A549 (cell line): ENCODE measurements at regions not wholly inside any gene's neighbourhood (a gene's known extent, or its start where the extent isn't known, plus 50 kb on each side); places are given as distances from the start of the nearest gene placed in this dataset.

Experiments used
- ATAC-seq, 2 experiments: fragments of 200-7000 bp in 1 of 2; fragments of >200 bp in 1 of 2; cut with Nextera tagmentation in 1 of 2; cut with Tn5 transposase in 1 of 2; 3 replicates each; pipeline versions ENCODE4 v1.8.0 to v1.9.1; 2018 to 2020; ENCODE audit warnings: mild to moderate bottlenecking in 1 of 2, moderate library complexity in 1 of 2
- CTCF ChIA-PET: fragments of 300-600 bp; sonication (Branson Sonifier 250); formaldehyde crosslinking; extraction: SDS; loops from one replicate; lab custom pipeline; 2021; ENCODE audit warnings: antibody characterized with exemption, inconsistent platforms; lab: Yijun Ruan, JAX
- POLR2A ChIA-PET: fragments of 350-600 bp; formaldehyde crosslinking; extraction: SDS; loops from one replicate; lab custom pipeline; 2021; ENCODE audit warnings: antibody characterized with exemption, inconsistent platforms; lab: Yijun Ruan, JAX
- DNase-seq, 2 experiments: peaks; one replicate each; pipeline versions ENCODE4 v3.0.0 to v3.0.0-alpha.2; 2011 to 2016; ENCODE audit warnings: low read depth in 1 of 2, low spot score in 1 of 2
- FAIRE-seq: peaks from 2 replicates; lab custom pipeline; 2011; peaks lifted over from hg19 to GRCh38; lab: Jason Lieb, UNC
- H3K27ac ChIP-seq, 2 experiments: fragments of >200 bp; sonication (Bioruptor Twin); formaldehyde crosslinking; 3 replicates each; pipeline ENCODE4 v1.5.1; 2016 to 2017
- H3K4me1 ChIP-seq: fragments of >200 bp; sonication (Bioruptor Twin); formaldehyde crosslinking; 3 replicates; pipeline ENCODE4 v1.6.1; 2016
- H3K4me2 ChIP-seq: fragments of >200 bp; sonication (Bioruptor Twin); formaldehyde crosslinking; 3 replicates; pipeline ENCODE4 v1.6.1; 2016
- H3K4me3 ChIP-seq: fragments of >200 bp; sonication (Bioruptor Twin); formaldehyde crosslinking; 3 replicates; pipeline ENCODE4 v1.5.1; 2016
- H3K9me3 ChIP-seq: fragments of >200 bp; sonication (Bioruptor Twin); formaldehyde crosslinking; 3 replicates; pipeline ENCODE4 v1.6.1; 2016
- BHLHE40 ChIP-seq: IDR thresholded peaks from 2 replicates; pipeline ENCODE4 v1.6.1; 2012; ENCODE audit warnings: low read depth, low read length, inconsistent platforms
- CBX8 ChIP-seq: fragments of 200-600 bp; sonication (generic); IDR thresholded peaks from 2 replicates; pipeline ENCODE4 v1.6.1; 2016
- CHD4 ChIP-seq: fragments of 200-600 bp; sonication (generic); IDR thresholded peaks from 2 replicates; pipeline ENCODE4 v1.6.1; 2016; ENCODE audit warnings: antibody characterized with exemption, mild to moderate bottlenecking, borderline replicate concordance
- EHMT2 ChIP-seq: fragments of 200-600 bp; sonication (generic); IDR thresholded peaks from 2 replicates; pipeline ENCODE4 v1.6.1; 2016; ENCODE audit warnings: antibody characterized with exemption, low read depth, mild to moderate bottlenecking, moderate library complexity
- GATA3 ChIP-seq: IDR thresholded peaks from 2 replicates; pipeline ENCODE4 v1.6.1; 2012; ENCODE audit warnings: borderline replicate concordance
- HDAC2 ChIP-seq: fragments of 200-600 bp; sonication (generic); IDR thresholded peaks from 2 replicates; pipeline ENCODE4 v1.6.1; 2016
- HEYL ChIP-seq: fragments of 250-450 bp; sonication (Bioruptor Pico); IDR thresholded peaks from 2 replicates; pipeline ENCODE4 v1.8.0; 2021; ENCODE audit warnings: mild to moderate bottlenecking, moderate library complexity
- HOXB5 ChIP-seq: fragments of 250-450 bp; sonication (Bioruptor Pico); IDR thresholded peaks from 2 replicates; pipeline ENCODE4 v1.5.0; 2020; ENCODE audit warnings: mild to moderate bottlenecking, moderate library complexity
- JUNB ChIP-seq: fragments of >200 bp; sonication (Bioruptor Twin); formaldehyde crosslinking; IDR thresholded peaks from 2 replicates; pipeline ENCODE4 v1.6.1; 2016
- KDM1A ChIP-seq: fragments of 200-600 bp; sonication (generic); IDR thresholded peaks from 2 replicates; pipeline ENCODE4 v1.6.1; 2016; ENCODE audit warnings: low read depth, mild to moderate bottlenecking
- KDM5A ChIP-seq: fragments of 200-600 bp; sonication (generic); IDR thresholded peaks from 2 replicates; pipeline ENCODE4 v1.6.1; 2016; ENCODE audit warnings: antibody characterized with exemption, mild to moderate bottlenecking
- MYC ChIP-seq: IDR thresholded peaks from 2 replicates; pipeline ENCODE4 v1.6.1; 2012; ENCODE audit warnings: mild to moderate bottlenecking, inconsistent platforms, low read length, improper control_type of control experiment, borderline replicate concordance
- NPAS2 ChIP-seq: fragments of 250-450 bp; sonication (Bioruptor Pico); IDR thresholded peaks from 2 replicates; pipeline ENCODE4 v1.8.0; 2022; ENCODE audit warnings: mild to moderate bottlenecking, moderate library complexity, borderline replicate concordance
- NR3C1 ChIP-seq: fragments of >200 bp; sonication (Bioruptor Twin); formaldehyde crosslinking; IDR thresholded peaks from 3 replicates; pipeline ENCODE4 v1.6.1; 2017
- POLR2A ChIP-seq: IDR thresholded peaks from 2 replicates; pipeline ENCODE4 v1.6.1; 2012; ENCODE audit warnings: mild to moderate bottlenecking, low read length
- RAD21 ChIP-seq, 2 experiments: fragments of >200 bp in 1 of 2; sonication (Bioruptor Twin) in 1 of 2; formaldehyde crosslinking in 1 of 2; IDR thresholded peaks in 1 of 2; conservative IDR thresholded peaks in 1 of 2; 2 replicates in 1 of 2; 3 replicates in 1 of 2; pipeline ENCODE4 v1.6.1; 2012 to 2018; ENCODE audit warnings: inconsistent platforms in 1 of 2
- RARB ChIP-seq: fragments of 250-450 bp; sonication (Bioruptor Pico); IDR thresholded peaks from 2 replicates; pipeline ENCODE4 v1.8.0; 2021; ENCODE audit warnings: mild to moderate bottlenecking, moderate library complexity
- TFCP2L1 ChIP-seq: fragments of 250-450 bp; sonication (Bioruptor Pico); IDR thresholded peaks from 2 replicates; pipeline ENCODE4 v1.5.0; 2021; ENCODE audit warnings: mild to moderate bottlenecking
- ZC3H11A ChIP-seq: fragments of 450-650 bp; IDR thresholded peaks from 2 replicates; pipeline ENCODE4 v1.6.1; 2014; ENCODE audit warnings: antibody characterized with exemption, mild to moderate bottlenecking
- ZNF302 ChIP-seq: fragments of 250-450 bp; sonication (Bioruptor Pico); IDR thresholded peaks from 2 replicates; pipeline ENCODE4 v1.9.0; 2021; ENCODE audit warnings: inconsistent platforms, mild to moderate bottlenecking, moderate library complexity
- whole genome bisulfite sequencing: methylation state at CpG from one replicate; pipeline ENCODE4 v1.1.6; 2017; ENCODE audit errors: missing lambda C conversion rate; 5-methylcytosine and 5-hydroxymethylcytosine counted together
- TF ChIP-seq, protein P1 (sequence below): IDR thresholded peaks from 2 replicates; pipeline ENCODE4 v1.6.1; 2012
- TF ChIP-seq, protein P2 (sequence below): IDR thresholded peaks from 2 replicates; pipeline ENCODE4 v1.6.1; 2012
- TF ChIP-seq, protein P3 (sequence below): fragments of >200 bp; sonication (Bioruptor Twin); formaldehyde crosslinking; IDR thresholded peaks from 3 replicates; pipeline ENCODE4 v1.5.1; 2016
- TF ChIP-seq, protein P4 (sequence below): fragments of >200 bp; sonication (Bioruptor Twin); formaldehyde crosslinking; IDR thresholded peaks from 3 replicates; pipeline ENCODE4 v1.6.1; 2016
- TF ChIP-seq, protein P5 (sequence below): fragments of 200-600 bp; sonication (generic); IDR thresholded peaks from 2 replicates; pipeline ENCODE4 v1.6.1; 2016; ENCODE audit warnings: antibody characterized with exemption, mild to moderate bottlenecking, moderate library complexity
- TF ChIP-seq, protein P6 (sequence below): fragments of >200 bp; sonication (Bioruptor Twin); formaldehyde crosslinking; IDR thresholded peaks from 2 replicates; pipeline ENCODE4 v1.6.1; 2016

DNA sequence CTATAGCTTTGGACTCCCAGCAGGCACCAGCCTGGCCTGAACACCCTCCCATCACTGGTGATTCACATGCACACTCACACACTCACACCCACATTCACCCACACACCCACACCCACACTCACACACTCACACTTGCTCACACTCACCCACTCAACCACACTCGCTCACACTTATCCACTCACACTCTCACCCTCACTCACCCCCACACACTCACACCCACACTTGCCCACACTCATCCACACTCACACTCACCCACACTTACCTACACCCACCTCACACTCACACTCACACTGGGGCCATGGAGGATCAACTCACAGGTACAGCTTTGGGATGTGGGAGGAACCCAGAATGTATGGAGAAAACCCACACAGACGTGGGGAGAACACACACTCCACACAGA, 548.2 kb upstream of the FAT1 start:
- WGBS: 82% methylated on average over 2 of the region's 2 CpGs
- H3K4me3 ChIP-seq: no peak overlapping the region
- FAIRE-seq (no peak), ATAC-seq (no peak), DNase-seq (no peak)
- H3K9me3 ChIP-seq: no peaks in the 10 kb centered on the region
- POLR2A ChIA-PET: no interaction called here
- TF ChIP-seq, protein P1, sequence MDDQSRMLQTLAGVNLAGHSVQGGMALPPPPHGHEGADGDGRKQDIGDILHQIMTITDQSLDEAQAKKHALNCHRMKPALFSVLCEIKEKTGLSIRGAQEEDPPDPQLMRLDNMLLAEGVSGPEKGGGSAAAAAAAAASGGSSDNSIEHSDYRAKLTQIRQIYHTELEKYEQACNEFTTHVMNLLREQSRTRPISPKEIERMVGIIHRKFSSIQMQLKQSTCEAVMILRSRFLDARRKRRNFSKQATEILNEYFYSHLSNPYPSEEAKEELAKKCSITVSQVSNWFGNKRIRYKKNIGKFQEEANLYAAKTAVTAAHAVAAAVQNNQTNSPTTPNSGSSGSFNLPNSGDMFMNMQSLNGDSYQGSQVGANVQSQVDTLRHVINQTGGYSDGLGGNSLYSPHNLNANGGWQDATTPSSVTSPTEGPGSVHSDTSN: no peak
- TF ChIP-seq POLR2A (no peak), ZC3H11A (no peak), KDM1A (no peak), EHMT2 (no peak), BHLHE40 (no peak), MYC (no peak), GATA3 (no peak)
- TF ChIP-seq, protein P2, sequence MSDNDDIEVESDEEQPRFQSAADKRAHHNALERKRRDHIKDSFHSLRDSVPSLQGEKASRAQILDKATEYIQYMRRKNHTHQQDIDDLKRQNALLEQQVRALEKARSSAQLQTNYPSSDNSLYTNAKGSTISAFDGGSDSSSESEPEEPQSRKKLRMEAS: no peak
- H3K27ac ChIP-seq: no peak overlapping the region
- CTCF ChIA-PET: no interaction called here
- H3K4me2 ChIP-seq: no peak overlapping the region
- no peaks in the 10 kb centered on the region for H3K4me1 ChIP-seq

DNA sequence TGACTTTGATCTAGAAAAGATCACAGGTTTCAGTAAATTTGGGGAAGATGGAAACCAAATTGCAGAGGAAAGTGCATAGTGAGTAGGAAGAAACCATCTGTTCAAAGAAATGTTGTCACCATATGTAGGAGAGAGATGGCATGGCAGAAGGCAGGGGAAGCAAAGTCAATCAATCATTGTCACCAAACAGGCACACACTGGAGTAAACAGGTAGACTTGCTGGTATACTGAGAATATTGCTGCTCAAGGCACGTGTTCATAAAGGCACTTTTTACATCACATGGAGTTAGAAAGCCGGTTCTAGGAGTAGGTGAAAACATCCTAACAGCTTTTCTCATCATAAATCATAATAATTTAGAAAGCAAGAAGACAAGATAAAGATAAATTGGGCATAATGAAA, 550.5 kb upstream of the FAT1 start:
- Histone ChIP-seq H3K4me3 (no peak overlapping the region), H3K4me2 (no peak overlapping the region), H3K9me3 (no peaks in the 10 kb centered on the region), H3K27ac (no peak overlapping the region), H3K4me1 (no peaks in the 10 kb centered on the region)
- DNase-seq (no peak), ATAC-seq (no peak), FAIRE-seq (no peak)
- 11% methylated on average over 2 of the region's 2 CpGs for WGBS
- CTCF ChIA-PET: no interaction called here
- POLR2A ChIA-PET: no interaction called here
- TF ChIP-seq JUNB (no peak), NR3C1 (no peak), HEYL (CRISPR knock-in tag) (no peak), HDAC2 (no peak), TFCP2L1 (CRISPR knock-in tag) (no peak), RARB (CRISPR knock-in tag) (no peak), RAD21 (conservative IDR thresholded peaks at IDR 0.05 in 1 of 2, IDR thresholded peaks at IDR 0.05 in 1 of 2) (no peak), ZC3H11A (no peak), HOXB5 (no peak), CBX8 (no peak), NPAS2 (CRISPR knock-in tag) (no peak), CHD4 (no peak), ZNF302 (no peak), GATA3 (no peak), KDM5A (no peak)
- TF ChIP-seq, protein P3, sequence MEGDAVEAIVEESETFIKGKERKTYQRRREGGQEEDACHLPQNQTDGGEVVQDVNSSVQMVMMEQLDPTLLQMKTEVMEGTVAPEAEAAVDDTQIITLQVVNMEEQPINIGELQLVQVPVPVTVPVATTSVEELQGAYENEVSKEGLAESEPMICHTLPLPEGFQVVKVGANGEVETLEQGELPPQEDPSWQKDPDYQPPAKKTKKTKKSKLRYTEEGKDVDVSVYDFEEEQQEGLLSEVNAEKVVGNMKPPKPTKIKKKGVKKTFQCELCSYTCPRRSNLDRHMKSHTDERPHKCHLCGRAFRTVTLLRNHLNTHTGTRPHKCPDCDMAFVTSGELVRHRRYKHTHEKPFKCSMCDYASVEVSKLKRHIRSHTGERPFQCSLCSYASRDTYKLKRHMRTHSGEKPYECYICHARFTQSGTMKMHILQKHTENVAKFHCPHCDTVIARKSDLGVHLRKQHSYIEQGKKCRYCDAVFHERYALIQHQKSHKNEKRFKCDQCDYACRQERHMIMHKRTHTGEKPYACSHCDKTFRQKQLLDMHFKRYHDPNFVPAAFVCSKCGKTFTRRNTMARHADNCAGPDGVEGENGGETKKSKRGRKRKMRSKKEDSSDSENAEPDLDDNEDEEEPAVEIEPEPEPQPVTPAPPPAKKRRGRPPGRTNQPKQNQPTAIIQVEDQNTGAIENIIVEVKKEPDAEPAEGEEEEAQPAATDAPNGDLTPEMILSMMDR: no peak
- TF ChIP-seq, protein P4, sequence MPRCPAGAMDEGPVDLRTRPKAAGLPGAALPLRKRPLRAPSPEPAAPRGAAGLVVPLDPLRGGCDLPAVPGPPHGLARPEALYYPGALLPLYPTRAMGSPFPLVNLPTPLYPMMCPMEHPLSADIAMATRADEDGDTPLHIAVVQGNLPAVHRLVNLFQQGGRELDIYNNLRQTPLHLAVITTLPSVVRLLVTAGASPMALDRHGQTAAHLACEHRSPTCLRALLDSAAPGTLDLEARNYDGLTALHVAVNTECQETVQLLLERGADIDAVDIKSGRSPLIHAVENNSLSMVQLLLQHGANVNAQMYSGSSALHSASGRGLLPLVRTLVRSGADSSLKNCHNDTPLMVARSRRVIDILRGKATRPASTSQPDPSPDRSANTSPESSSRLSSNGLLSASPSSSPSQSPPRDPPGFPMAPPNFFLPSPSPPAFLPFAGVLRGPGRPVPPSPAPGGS: no peak
- TF ChIP-seq, protein P5, sequence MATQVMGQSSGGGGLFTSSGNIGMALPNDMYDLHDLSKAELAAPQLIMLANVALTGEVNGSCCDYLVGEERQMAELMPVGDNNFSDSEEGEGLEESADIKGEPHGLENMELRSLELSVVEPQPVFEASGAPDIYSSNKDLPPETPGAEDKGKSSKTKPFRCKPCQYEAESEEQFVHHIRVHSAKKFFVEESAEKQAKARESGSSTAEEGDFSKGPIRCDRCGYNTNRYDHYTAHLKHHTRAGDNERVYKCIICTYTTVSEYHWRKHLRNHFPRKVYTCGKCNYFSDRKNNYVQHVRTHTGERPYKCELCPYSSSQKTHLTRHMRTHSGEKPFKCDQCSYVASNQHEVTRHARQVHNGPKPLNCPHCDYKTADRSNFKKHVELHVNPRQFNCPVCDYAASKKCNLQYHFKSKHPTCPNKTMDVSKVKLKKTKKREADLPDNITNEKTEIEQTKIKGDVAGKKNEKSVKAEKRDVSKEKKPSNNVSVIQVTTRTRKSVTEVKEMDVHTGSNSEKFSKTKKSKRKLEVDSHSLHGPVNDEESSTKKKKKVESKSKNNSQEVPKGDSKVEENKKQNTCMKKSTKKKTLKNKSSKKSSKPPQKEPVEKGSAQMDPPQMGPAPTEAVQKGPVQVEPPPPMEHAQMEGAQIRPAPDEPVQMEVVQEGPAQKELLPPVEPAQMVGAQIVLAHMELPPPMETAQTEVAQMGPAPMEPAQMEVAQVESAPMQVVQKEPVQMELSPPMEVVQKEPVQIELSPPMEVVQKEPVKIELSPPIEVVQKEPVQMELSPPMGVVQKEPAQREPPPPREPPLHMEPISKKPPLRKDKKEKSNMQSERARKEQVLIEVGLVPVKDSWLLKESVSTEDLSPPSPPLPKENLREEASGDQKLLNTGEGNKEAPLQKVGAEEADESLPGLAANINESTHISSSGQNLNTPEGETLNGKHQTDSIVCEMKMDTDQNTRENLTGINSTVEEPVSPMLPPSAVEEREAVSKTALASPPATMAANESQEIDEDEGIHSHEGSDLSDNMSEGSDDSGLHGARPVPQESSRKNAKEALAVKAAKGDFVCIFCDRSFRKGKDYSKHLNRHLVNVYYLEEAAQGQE: no peak
- TF ChIP-seq, protein P6, sequence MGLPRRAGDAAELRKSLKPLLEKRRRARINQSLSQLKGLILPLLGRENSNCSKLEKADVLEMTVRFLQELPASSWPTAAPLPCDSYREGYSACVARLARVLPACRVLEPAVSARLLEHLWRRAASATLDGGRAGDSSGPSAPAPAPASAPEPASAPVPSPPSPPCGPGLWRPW: no peak
